ENCODE measurements at regions not wholly inside any gene's neighbourhood (a gene's known extent, or its start where the extent isn't known, plus 50 kb on each side); places are given as distances from the start of the nearest gene placed in this dataset.

GRCh38 chr3:118527514-118528044, 507.1 kb downstream of the IGSF11 start:
- H3K27me3 ChIP-seq (replicated peaks in 1 of 4; ENCODE audit: control insufficient read depth in 3 of 4, extremely low read depth in 1 of 4, insufficient read depth in 3 of 4, low read length in 3 of 4) = no peaks in the 10 kb centered on the region
- H3K9ac ChIP-seq (replicated peaks in 1 of 4; ENCODE audit: extremely low read depth in 1 of 4, low read depth in 3 of 4, low read length in 3 of 4) = no peak overlapping the region
- no peaks in the 10 kb centered on the region for H3K23me2 ChIP-seq (ENCODE audit: low read depth, low read length)
- no peak for FAIRE-seq
- H3K79me2 ChIP-seq (ENCODE audit: control insufficient read depth in 1 of 2, insufficient read depth in 2 of 2, low read length in 2 of 2) = no peaks in the 10 kb centered on the region
- H3K27ac ChIP-seq (ENCODE audit: low read depth, low read length) = no peak overlapping the region
- POLR2A ChIA-PET (ENCODE audit: partially characterized antibody) = no interaction called here
- H4K5ac ChIP-seq (ENCODE audit: insufficient read length, low read depth, low read length) = no peak overlapping the region
- H2BK15ac ChIP-seq (ENCODE audit: low read length) = no peak overlapping the region
- no peak overlapping the region for H2AK5ac ChIP-seq (ENCODE audit: low read depth, low read length)
- H2AFZ ChIP-seq (ENCODE audit: low read length) = no peak overlapping the region
- no peak overlapping the region for H2BK5ac ChIP-seq (ENCODE audit: low read depth, low read length)
- no peak overlapping the region for H2BK12ac ChIP-seq (ENCODE audit: low read depth, low read length)
- H3K4ac ChIP-seq (replicated peaks; ENCODE audit: insufficient read length, low read depth, low read length) = no peak overlapping the region
- H3K56ac ChIP-seq (replicated peaks; ENCODE audit: insufficient read length, low read depth, low read length) = no peak overlapping the region
- CTCF ChIA-PET (ENCODE audit: partially characterized antibody) = interaction anchor here (0.7 to 1.2 kb wide), 2 partner anchors 20 to 305 kb away, joined by 3 to 5 read pairs; no protein-coding TSS in a partner anchor
- H3K4me3 ChIP-seq (ENCODE audit: extremely low read depth in 1 of 4, insufficient read depth in 2 of 4, low read depth in 3 of 4, low read length in 4 of 4) = no peak overlapping the region
- DNase-seq (ENCODE audit: low read depth in 1 of 2, low spot score in 2 of 2) = no peak
- no peak overlapping the region for H3K4me2 ChIP-seq (ENCODE audit: insufficient read depth in 1 of 2, low read depth in 2 of 2, low read length in 2 of 2)
- no peak overlapping the region for H4K8ac ChIP-seq (ENCODE audit: extremely low read depth, insufficient read depth, low read length)
- no peak overlapping the region for H3K23ac ChIP-seq (ENCODE audit: insufficient read length)
- no peak overlapping the region for H3K14ac ChIP-seq (ENCODE audit: insufficient read length)
- no peak overlapping the region for H3K18ac ChIP-seq (ENCODE audit: extremely low read depth, low read length)
- no peak overlapping the region for H2BK20ac ChIP-seq (ENCODE audit: low read length)
- H2BK120ac ChIP-seq (replicated peaks; ENCODE audit: low read depth, low read length) = no peak overlapping the region
- H3K9me3 ChIP-seq (ENCODE audit: insufficient read depth in 2 of 2, low read depth in 1 of 2, low read length in 1 of 2) = no peaks in the 10 kb centered on the region
- H4K91ac ChIP-seq (replicated peaks; ENCODE audit: insufficient read length, low read length) = no peak overlapping the region
- no peaks in the 10 kb centered on the region for H3K79me1 ChIP-seq (ENCODE audit: low read depth, low read length)
- no peaks in the 10 kb centered on the region for H3K4me1 ChIP-seq (replicated peaks in 1 of 4; ENCODE audit: control insufficient read depth in 3 of 4, insufficient read depth in 4 of 4, low read length in 3 of 4)
- no peaks in the 10 kb centered on the region for H4K20me1 ChIP-seq (replicated peaks in 1 of 2; ENCODE audit: control insufficient read depth in 1 of 2, insufficient read depth in 2 of 2, low read length in 2 of 2)
- no peaks in the 10 kb centered on the region for H3K36me3 ChIP-seq (ENCODE audit: control insufficient read depth in 2 of 4, insufficient read depth in 4 of 4, low read length in 3 of 4)
- TF ChIP-seq ASH2L (IDR thresholded peaks at IDR 0.05; ENCODE audit: low read length) (no peak), RXRA (IDR thresholded peaks at IDR 0.05; ENCODE audit: insufficient read depth, low read depth, low read length) (no peak), BRCA1 (IDR thresholded peaks at IDR 0.05; ENCODE audit: low read depth, low read length) (no peak), BACH1 (IDR thresholded peaks at IDR 0.05; ENCODE audit: low read length) (no peak), CBX5 (IDR thresholded peaks at IDR 0.05; ENCODE audit: low read depth, low read length) (no peak), JUN (IDR thresholded peaks at IDR 0.05; ENCODE audit: low read depth, low read length) (no peak), SIX5 (IDR thresholded peaks at IDR 0.05; ENCODE audit: low read depth, low read length) (no peak), KDM4A (IDR thresholded peaks at IDR 0.05; ENCODE audit: low read depth, low read length, severe bottlenecking) (no peak), ATF3 (IDR thresholded peaks at IDR 0.05; ENCODE audit: insufficient read depth, low read depth, low read length) (no peak), SUZ12 (IDR thresholded peaks at IDR 0.05; ENCODE audit: low read length) (no peak), YY1 (IDR thresholded peaks at IDR 0.05; ENCODE audit: low read depth, low read length) (no peak), CTBP2 (IDR thresholded peaks at IDR 0.05; ENCODE audit: borderline replicate concordance, insufficient read depth, insufficient read length, low read length) (no peak), MAFK (IDR thresholded peaks at IDR 0.05; ENCODE audit: low read depth, low read length) (no peak), JUND (IDR thresholded peaks at IDR 0.05; ENCODE audit: low read length) (no peak), EP300 (IDR thresholded peaks at IDR 0.05; ENCODE audit: borderline replicate concordance in 1 of 2, low read depth in 2 of 2, low read length in 2 of 2) (no peak), CEBPB (IDR thresholded peaks at IDR 0.05; ENCODE audit: low read depth, low read length) (no peak)
